ENCODE measurements at regions not wholly inside any gene's neighbourhood (a gene's known extent, or its start where the extent isn't known, plus 50 kb on each side); places are given as distances from the start of the nearest gene placed in this dataset.

DNA sequence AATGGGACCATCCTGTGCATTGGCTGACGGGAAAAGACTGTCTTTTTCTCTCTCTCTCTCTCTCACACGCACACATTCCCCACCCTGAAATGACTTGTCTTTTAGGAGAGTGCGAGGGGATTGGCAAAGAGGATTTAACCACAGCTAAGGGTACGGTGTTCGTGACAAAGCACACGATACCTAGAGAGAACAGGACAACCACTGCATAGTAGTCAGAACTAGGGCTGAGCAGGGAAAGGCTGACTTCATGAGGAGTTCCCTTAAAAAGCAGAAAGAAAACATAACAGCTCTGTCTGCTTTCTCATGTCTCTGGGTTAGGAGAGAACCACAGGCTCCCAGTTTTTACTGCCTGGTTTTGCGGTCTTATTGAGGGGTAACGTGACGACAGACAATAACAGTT lies 742.8 kb upstream of the SOX9 start:
- H4K12ac ChIP-seq (ENCODE audit: low read depth, low read length): no peak overlapping the region
- no peak overlapping the region for H2BK5ac ChIP-seq (ENCODE audit: low read depth, low read length, poor library complexity)
- H3K9ac ChIP-seq (ENCODE audit: low read length): no peak overlapping the region
- no CpG with 5 or more reads among the region's 9 CpGs for WGBS (ENCODE audit: extremely low coverage, insufficient coverage, insufficient read length)
- no peak overlapping the region for H2AFZ ChIP-seq (ENCODE audit: insufficient read depth, low read length, poor library complexity)
- H3K4me2 ChIP-seq (ENCODE audit: low read length): no peak overlapping the region
- no peak overlapping the region for H3K23ac ChIP-seq (ENCODE audit: low read length)
- H2AK5ac ChIP-seq (ENCODE audit: low read length): no peak overlapping the region
- no peaks in the 10 kb centered on the region for H3K9me3 ChIP-seq (ENCODE audit: insufficient read depth, low read depth, low read length)
- no peak overlapping the region for H4K91ac ChIP-seq (ENCODE audit: low read depth, low read length)
- H3K4me1 ChIP-seq (ENCODE audit: control insufficient read depth in 1 of 2, insufficient read depth in 2 of 2, low read length in 2 of 2): no peaks in the 10 kb centered on the region
- H3K4ac ChIP-seq (ENCODE audit: low read depth, low read length): no peak overlapping the region
- H3K79me2 ChIP-seq (ENCODE audit: control insufficient read depth, insufficient read depth, low read length, poor library complexity): no peaks in the 10 kb centered on the region
- DNase-seq: no peak
- no peaks in the 10 kb centered on the region for H3K27me3 ChIP-seq (ENCODE audit: insufficient read depth, low read length)
- no peak overlapping the region for H3K4me3 ChIP-seq (ENCODE audit: low read depth, low read length)
- H2BK120ac ChIP-seq (ENCODE audit: insufficient read depth, low read length, poor library complexity): no peak overlapping the region
- no peak overlapping the region for H3K14ac ChIP-seq (ENCODE audit: low read length)
- H3K18ac ChIP-seq (ENCODE audit: low read length): no peak overlapping the region
- H4K8ac ChIP-seq (ENCODE audit: low read depth, low read length): no peak overlapping the region
- peak overlapping the region; percentile 15 for H2BK12ac ChIP-seq (ENCODE audit: low read length)
- no peaks in the 10 kb centered on the region for H3K36me3 ChIP-seq (ENCODE audit: control insufficient read depth in 1 of 2, insufficient read depth in 2 of 2, low read length in 2 of 2)
- peaks cover 2% of the 10 kb centered on the region for H3K79me1 ChIP-seq (ENCODE audit: low read length)
- no peak overlapping the region for H3K27ac ChIP-seq (ENCODE audit: low read depth, low read length)

DNA sequence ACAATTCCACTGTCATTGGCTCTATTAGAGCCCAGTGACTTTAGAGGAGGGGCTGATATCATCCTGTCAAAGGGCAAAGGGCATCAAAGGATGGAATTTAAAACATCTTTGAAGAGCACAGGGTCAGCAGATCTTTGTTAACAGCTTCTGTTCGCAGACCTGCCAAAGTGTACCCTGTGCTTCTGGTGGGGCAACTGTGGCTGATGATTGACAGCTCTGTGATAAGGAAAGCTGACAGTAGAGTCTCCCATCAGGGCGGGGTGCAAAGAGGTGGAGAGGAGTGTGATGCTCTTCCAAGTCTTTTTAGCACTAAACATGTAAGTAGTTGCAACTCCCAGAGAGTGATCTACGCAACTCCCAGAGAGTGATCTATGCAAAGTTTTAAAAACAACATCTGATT lies 742.1 kb upstream of the SOX9 start:
- Histone ChIP-seq H3K14ac (ENCODE audit: low read length) (no peak overlapping the region), H2AK5ac (ENCODE audit: low read length) (no peak overlapping the region), H4K12ac (ENCODE audit: low read depth, low read length) (no peak overlapping the region), H4K8ac (ENCODE audit: low read depth, low read length) (no peak overlapping the region), H3K27me3 (ENCODE audit: insufficient read depth, low read length) (no peaks in the 10 kb centered on the region), H4K91ac (ENCODE audit: low read depth, low read length) (no peak overlapping the region), H3K9me3 (ENCODE audit: insufficient read depth, low read depth, low read length) (no peaks in the 10 kb centered on the region), H3K23ac (ENCODE audit: low read length) (no peak overlapping the region), H3K36me3 (ENCODE audit: control insufficient read depth in 1 of 2, insufficient read depth in 2 of 2, low read length in 2 of 2) (no peaks in the 10 kb centered on the region), H3K4me3 (ENCODE audit: low read depth, low read length) (no peak overlapping the region), H3K4me1 (ENCODE audit: control insufficient read depth in 1 of 2, insufficient read depth in 2 of 2, low read length in 2 of 2) (no peaks in the 10 kb centered on the region), H2BK5ac (ENCODE audit: low read depth, low read length, poor library complexity) (no peak overlapping the region), H3K9ac (ENCODE audit: low read length) (no peak overlapping the region), H3K79me1 (ENCODE audit: low read length) (peaks cover 2% of the 10 kb centered on the region), H2AFZ (ENCODE audit: insufficient read depth, low read length, poor library complexity) (no peak overlapping the region), H2BK120ac (ENCODE audit: insufficient read depth, low read length, poor library complexity) (no peak overlapping the region), H3K4ac (ENCODE audit: low read depth, low read length) (no peak overlapping the region), H3K27ac (ENCODE audit: low read depth, low read length) (no peak overlapping the region), H2BK12ac (ENCODE audit: low read length) (no peak overlapping the region), H3K18ac (ENCODE audit: low read length) (no peak overlapping the region), H3K4me2 (ENCODE audit: low read length) (no peak overlapping the region), H3K79me2 (ENCODE audit: control insufficient read depth, insufficient read depth, low read length, poor library complexity) (no peaks in the 10 kb centered on the region)
- WGBS (ENCODE audit: extremely low coverage, insufficient coverage, insufficient read length): no CpG with 5 or more reads among the region's 3 CpGs
- DNase-seq: no peak

DNA sequence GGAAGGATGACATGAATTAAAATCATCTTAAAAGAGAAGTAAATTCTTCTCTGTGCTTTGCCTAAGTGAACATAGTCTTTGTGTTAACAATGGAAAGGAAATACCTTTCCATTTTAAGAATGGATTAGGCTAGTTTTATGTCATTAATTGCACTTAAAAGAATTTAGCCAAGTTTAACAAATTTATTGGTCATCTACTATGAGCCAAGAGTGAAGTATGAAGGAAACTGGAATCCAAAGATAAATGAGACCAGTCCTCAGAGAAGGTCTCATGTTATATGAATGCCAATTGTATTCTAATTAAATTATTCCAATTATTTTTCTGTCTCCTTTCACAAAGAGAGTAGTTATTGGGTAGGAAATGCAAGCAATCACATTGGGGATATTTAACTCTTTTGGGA lies 741.3 kb upstream of the SOX9 start:
- H3K27me3 ChIP-seq (ENCODE audit: insufficient read depth, low read length): no peaks in the 10 kb centered on the region
- no peak overlapping the region for H2AK5ac ChIP-seq (ENCODE audit: low read length)
- no peak overlapping the region for H3K4me3 ChIP-seq (ENCODE audit: low read depth, low read length)
- no peak overlapping the region for H3K4me2 ChIP-seq (ENCODE audit: low read length)
- no peaks in the 10 kb centered on the region for H3K79me2 ChIP-seq (ENCODE audit: control insufficient read depth, insufficient read depth, low read length, poor library complexity)
- DNase-seq: no peak
- no peak overlapping the region for H4K12ac ChIP-seq (ENCODE audit: low read depth, low read length)
- no peaks in the 10 kb centered on the region for H3K4me1 ChIP-seq (ENCODE audit: control insufficient read depth in 1 of 2, insufficient read depth in 2 of 2, low read length in 2 of 2)
- H4K8ac ChIP-seq (ENCODE audit: low read depth, low read length): no peak overlapping the region
- no peak overlapping the region for H4K91ac ChIP-seq (ENCODE audit: low read depth, low read length)
- H2BK120ac ChIP-seq (ENCODE audit: insufficient read depth, low read length, poor library complexity): no peak overlapping the region
- no peak overlapping the region for H3K9ac ChIP-seq (ENCODE audit: low read length)
- H3K18ac ChIP-seq (ENCODE audit: low read length): no peak overlapping the region
- H3K14ac ChIP-seq (ENCODE audit: low read length): no peak overlapping the region
- H3K27ac ChIP-seq (ENCODE audit: low read depth, low read length): no peak overlapping the region
- H2AFZ ChIP-seq (ENCODE audit: insufficient read depth, low read length, poor library complexity): no peak overlapping the region
- H2BK12ac ChIP-seq (ENCODE audit: low read length): no peak overlapping the region
- H3K9me3 ChIP-seq (ENCODE audit: insufficient read depth, low read depth, low read length): no peaks in the 10 kb centered on the region
- no peak overlapping the region for H3K4ac ChIP-seq (ENCODE audit: low read depth, low read length)
- peaks cover 2% of the 10 kb centered on the region for H3K79me1 ChIP-seq (ENCODE audit: low read length)
- H3K23ac ChIP-seq (ENCODE audit: low read length): no peak overlapping the region
- H2BK5ac ChIP-seq (ENCODE audit: low read depth, low read length, poor library complexity): no peak overlapping the region
- no peaks in the 10 kb centered on the region for H3K36me3 ChIP-seq (ENCODE audit: control insufficient read depth in 1 of 2, insufficient read depth in 2 of 2, low read length in 2 of 2)

DNA sequence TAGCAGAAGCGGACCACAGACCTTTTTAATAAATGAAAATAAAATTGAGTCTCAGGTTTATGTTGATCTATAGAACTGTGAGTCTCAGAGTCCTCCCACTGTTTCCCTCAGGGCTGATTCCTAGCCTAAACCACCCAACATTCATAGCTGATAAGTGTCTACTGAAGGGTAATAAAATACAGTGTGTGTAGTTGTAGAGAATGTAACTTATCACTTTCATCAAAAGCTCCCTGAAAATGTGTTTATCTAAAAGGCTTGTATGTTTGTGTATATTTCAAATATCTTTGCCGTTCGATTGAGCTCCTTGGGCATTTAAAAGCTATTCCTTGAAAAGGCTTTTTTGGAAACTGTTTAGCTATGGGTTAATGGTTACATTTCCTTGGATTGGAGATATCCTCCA lies 740.3 kb upstream of the SOX9 start:
- Histone ChIP-seq H2AK5ac (ENCODE audit: low read length) (no peak overlapping the region), H3K27me3 (ENCODE audit: insufficient read depth, low read length) (no peaks in the 10 kb centered on the region), H4K12ac (ENCODE audit: low read depth, low read length) (no peak overlapping the region), H3K79me2 (ENCODE audit: control insufficient read depth, insufficient read depth, low read length, poor library complexity) (no peaks in the 10 kb centered on the region), H3K23ac (ENCODE audit: low read length) (no peak overlapping the region), H4K91ac (ENCODE audit: low read depth, low read length) (no peak overlapping the region), H2BK12ac (ENCODE audit: low read length) (no peak overlapping the region), H4K8ac (ENCODE audit: low read depth, low read length) (no peak overlapping the region), H3K36me3 (ENCODE audit: control insufficient read depth in 1 of 2, insufficient read depth in 2 of 2, low read length in 2 of 2) (no peaks in the 10 kb centered on the region), H3K9me3 (ENCODE audit: insufficient read depth, low read depth, low read length) (no peaks in the 10 kb centered on the region), H2BK120ac (ENCODE audit: insufficient read depth, low read length, poor library complexity) (no peak overlapping the region), H3K4ac (ENCODE audit: low read depth, low read length) (no peak overlapping the region), H3K9ac (ENCODE audit: low read length) (no peak overlapping the region), H3K79me1 (ENCODE audit: low read length) (peaks cover 2% of the 10 kb centered on the region), H3K14ac (ENCODE audit: low read length) (no peak overlapping the region), H3K4me2 (ENCODE audit: low read length) (no peak overlapping the region), H3K27ac (ENCODE audit: low read depth, low read length) (no peak overlapping the region), H3K4me1 (ENCODE audit: control insufficient read depth in 1 of 2, insufficient read depth in 2 of 2, low read length in 2 of 2) (no peaks in the 10 kb centered on the region), H2BK5ac (ENCODE audit: low read depth, low read length, poor library complexity) (no peak overlapping the region), H2AFZ (ENCODE audit: insufficient read depth, low read length, poor library complexity) (no peak overlapping the region), H3K18ac (ENCODE audit: low read length) (no peak overlapping the region), H3K4me3 (ENCODE audit: low read depth, low read length) (no peak overlapping the region)
- WGBS (ENCODE audit: extremely low coverage, insufficient coverage, insufficient read length): no CpG with 5 or more reads among the region's 3 CpGs
- no peak for DNase-seq

DNA sequence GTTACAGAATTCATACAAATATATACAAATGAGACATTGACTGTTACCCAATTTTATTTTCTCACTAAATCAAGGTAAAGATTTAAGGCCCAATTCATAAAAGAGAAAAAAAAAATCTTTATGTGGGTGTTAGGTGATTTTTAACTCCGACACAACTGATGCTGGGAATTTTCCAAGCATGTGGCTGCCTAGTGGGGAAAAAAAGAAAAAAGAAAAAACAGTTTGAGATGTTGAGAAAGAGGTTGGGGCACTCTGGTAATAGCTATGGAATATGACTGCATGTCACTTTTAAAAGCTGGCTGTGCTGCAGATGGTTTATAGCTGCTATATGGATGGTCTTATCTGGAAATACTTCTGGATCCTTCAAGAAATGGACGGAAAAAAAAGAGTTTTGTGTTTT lies 739.9 kb upstream of the SOX9 start:
- DNase-seq: no peak

More for the DNA sequence above, 739.9 kb upstream of the SOX9 start:
- H3K18ac ChIP-seq (ENCODE audit: low read length): no peak overlapping the region
- H3K27ac ChIP-seq (ENCODE audit: low read depth, low read length): peak overlapping the region; percentile 25
- peaks cover 2% of the 10 kb centered on the region for H3K79me1 ChIP-seq (ENCODE audit: low read length)
- H3K9ac ChIP-seq (ENCODE audit: low read length): no peak overlapping the region
- H3K14ac ChIP-seq (ENCODE audit: low read length): no peak overlapping the region
- whole genome bisulfite sequencing (ENCODE audit: extremely low coverage, insufficient coverage, insufficient read length): no CpG with 5 or more reads among the region's 2 CpGs
- H2BK120ac ChIP-seq (ENCODE audit: insufficient read depth, low read length, poor library complexity): no peak overlapping the region
- no peaks in the 10 kb centered on the region for H3K27me3 ChIP-seq (ENCODE audit: insufficient read depth, low read length)
- no peak overlapping the region for H4K8ac ChIP-seq (ENCODE audit: low read depth, low read length)
- no peak overlapping the region for H2AK5ac ChIP-seq (ENCODE audit: low read length)
- H2BK12ac ChIP-seq (ENCODE audit: low read length): no peak overlapping the region
- H3K36me3 ChIP-seq (ENCODE audit: control insufficient read depth in 1 of 2, insufficient read depth in 2 of 2, low read length in 2 of 2): no peaks in the 10 kb centered on the region
- no peak overlapping the region for H3K4me2 ChIP-seq (ENCODE audit: low read length)
- H3K4me3 ChIP-seq (ENCODE audit: low read depth, low read length): no peak overlapping the region
- H2BK5ac ChIP-seq (ENCODE audit: low read depth, low read length, poor library complexity): no peak overlapping the region
- H2AFZ ChIP-seq (ENCODE audit: insufficient read depth, low read length, poor library complexity): no peak overlapping the region
- no peak overlapping the region for H3K4ac ChIP-seq (ENCODE audit: low read depth, low read length)
- H3K23ac ChIP-seq (ENCODE audit: low read length): no peak overlapping the region
- no peaks in the 10 kb centered on the region for H3K9me3 ChIP-seq (ENCODE audit: insufficient read depth, low read depth, low read length)
- H3K79me2 ChIP-seq (ENCODE audit: control insufficient read depth, insufficient read depth, low read length, poor library complexity): no peaks in the 10 kb centered on the region
- no peak overlapping the region for H4K12ac ChIP-seq (ENCODE audit: low read depth, low read length)
- H4K91ac ChIP-seq (ENCODE audit: low read depth, low read length): no peak overlapping the region
- no peaks in the 10 kb centered on the region for H3K4me1 ChIP-seq (ENCODE audit: control insufficient read depth in 1 of 2, insufficient read depth in 2 of 2, low read length in 2 of 2)
